ENCODE measurements at regions not wholly inside any gene's neighbourhood (a gene's known extent, or its start where the extent isn't known, plus 50 kb on each side); places are given as distances from the start of the nearest gene placed in this dataset.

DNA sequence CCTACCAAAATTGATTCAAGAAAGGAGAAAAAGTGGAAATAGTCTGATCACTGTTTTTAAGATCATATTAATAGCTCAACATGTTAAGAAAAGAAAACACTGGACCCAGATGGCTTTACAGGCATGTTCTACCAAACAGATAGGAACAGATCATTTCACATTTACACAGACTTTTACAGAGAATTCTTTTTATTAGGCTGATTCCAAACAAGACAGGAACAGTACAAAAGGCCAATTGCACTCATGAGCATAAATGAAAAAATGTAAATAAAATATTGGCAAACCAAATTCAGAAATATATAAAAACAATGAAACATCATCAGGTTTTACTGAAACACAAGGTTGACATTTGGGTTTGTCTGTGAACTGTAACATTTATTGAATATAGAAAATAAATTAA lies 106.5 kb downstream of the WNT5A start:
- no peak overlapping the region for H3K27ac ChIP-seq
- H3K4me1 ChIP-seq (replicated peaks in 1 of 2): no peaks in the 10 kb centered on the region
- TF ChIP-seq POLR2A (IDR thresholded peaks at IDR 0.05): no peak
- TF ChIP-seq, protein P1, sequence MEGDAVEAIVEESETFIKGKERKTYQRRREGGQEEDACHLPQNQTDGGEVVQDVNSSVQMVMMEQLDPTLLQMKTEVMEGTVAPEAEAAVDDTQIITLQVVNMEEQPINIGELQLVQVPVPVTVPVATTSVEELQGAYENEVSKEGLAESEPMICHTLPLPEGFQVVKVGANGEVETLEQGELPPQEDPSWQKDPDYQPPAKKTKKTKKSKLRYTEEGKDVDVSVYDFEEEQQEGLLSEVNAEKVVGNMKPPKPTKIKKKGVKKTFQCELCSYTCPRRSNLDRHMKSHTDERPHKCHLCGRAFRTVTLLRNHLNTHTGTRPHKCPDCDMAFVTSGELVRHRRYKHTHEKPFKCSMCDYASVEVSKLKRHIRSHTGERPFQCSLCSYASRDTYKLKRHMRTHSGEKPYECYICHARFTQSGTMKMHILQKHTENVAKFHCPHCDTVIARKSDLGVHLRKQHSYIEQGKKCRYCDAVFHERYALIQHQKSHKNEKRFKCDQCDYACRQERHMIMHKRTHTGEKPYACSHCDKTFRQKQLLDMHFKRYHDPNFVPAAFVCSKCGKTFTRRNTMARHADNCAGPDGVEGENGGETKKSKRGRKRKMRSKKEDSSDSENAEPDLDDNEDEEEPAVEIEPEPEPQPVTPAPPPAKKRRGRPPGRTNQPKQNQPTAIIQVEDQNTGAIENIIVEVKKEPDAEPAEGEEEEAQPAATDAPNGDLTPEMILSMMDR (IDR thresholded peaks at IDR 0.05): no peak
- H3K27me3 ChIP-seq: peaks cover 8% of the 10 kb centered on the region
- no peaks in the 10 kb centered on the region for H3K9me3 ChIP-seq (replicated peaks in 1 of 3)
- DNase-seq: no peak
- H3K4me3 ChIP-seq: no peak overlapping the region
- intact Hi-C loops (cut with DNase I): no loop called here
- H3K36me3 ChIP-seq (replicated peaks in 1 of 2): no peaks in the 10 kb centered on the region

DNA sequence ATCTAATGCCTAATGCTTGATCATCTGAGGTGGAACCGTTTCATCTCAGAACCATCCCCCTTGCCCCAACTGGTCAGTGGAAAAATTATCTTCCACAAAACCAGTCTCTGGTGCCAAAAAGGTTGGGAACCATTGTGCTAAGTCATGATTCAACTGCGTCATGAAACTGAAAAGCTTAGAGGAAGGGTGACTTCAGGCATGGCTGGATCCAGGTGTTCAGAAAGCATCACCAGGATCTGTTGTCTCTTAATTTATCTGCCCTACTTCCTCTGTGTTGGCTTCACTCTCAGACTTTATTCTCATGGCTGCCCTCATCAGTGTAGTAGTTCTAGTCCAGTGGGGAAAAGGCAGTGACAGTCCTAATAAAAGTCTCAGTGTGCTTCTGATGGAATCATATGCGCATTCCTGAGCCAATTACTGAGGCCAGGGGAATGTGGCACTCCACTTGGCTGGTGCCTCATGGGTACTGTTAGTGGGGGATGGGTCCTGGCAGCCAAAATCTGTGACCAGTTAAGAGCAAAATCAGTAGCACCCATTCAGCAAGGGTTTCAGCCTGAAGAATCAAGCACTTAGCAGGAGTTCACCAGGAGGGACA lies 110.3 kb downstream of the WNT5A start:
- Histone ChIP-seq H3K36me3 (replicated peaks in 1 of 2) (no peaks in the 10 kb centered on the region), H3K4me3 (no peak overlapping the region), H3K4me1 (replicated peaks in 1 of 2) (no peaks in the 10 kb centered on the region), H3K27me3 (peaks cover 8% of the 10 kb centered on the region), H3K27ac (no peak overlapping the region), H3K9me3 (replicated peaks in 1 of 3) (no peaks in the 10 kb centered on the region)
- intact Hi-C loops (cut with DNase I): no loop called here
- 60 to 94% (median 87%) methylated on average over 3 of the region's 3 CpGs for WGBS, 4 donors
- no peak for DNase-seq
- no peak for TF ChIP-seq POLR2A (IDR thresholded peaks at IDR 0.05)
- TF ChIP-seq, protein P1 (IDR thresholded peaks at IDR 0.05): no peak

DNA sequence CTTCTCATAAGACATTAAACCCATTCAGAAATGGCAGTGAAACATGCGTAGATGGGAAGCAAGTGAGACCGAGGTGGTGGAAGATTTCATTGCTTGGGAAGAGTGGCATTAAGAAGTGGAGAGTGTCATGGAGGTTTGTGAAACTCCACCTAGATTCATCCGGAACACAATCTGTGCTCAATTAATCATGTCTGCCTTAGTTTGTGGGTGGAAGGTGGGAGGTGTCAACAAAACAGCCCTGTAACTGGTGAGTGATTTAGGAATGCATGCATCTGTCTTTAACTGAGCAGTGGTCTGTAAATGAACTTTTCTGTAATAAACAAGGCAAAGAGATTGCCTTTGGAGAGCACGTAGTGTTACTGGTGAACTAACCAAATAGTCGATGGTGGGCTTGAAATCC lies 113.7 kb downstream of the WNT5A start:
- Histone ChIP-seq H3K27me3 (peaks cover 8% of the 10 kb centered on the region), H3K4me3 (no peak overlapping the region), H3K9me3 (replicated peaks in 1 of 3) (no peaks in the 10 kb centered on the region), H3K27ac (no peak overlapping the region), H3K4me1 (replicated peaks in 1 of 2) (no peaks in the 10 kb centered on the region), H3K36me3 (replicated peaks in 1 of 2) (no peaks in the 10 kb centered on the region)
- TF ChIP-seq, protein P1 (IDR thresholded peaks at IDR 0.05): no peak
- no peak for TF ChIP-seq POLR2A (IDR thresholded peaks at IDR 0.05)
- 78 to 92% (median 86%) methylated on average over 5 of the region's 5 CpGs for WGBS, 4 donors
- intact Hi-C loops (cut with DNase I): no loop called here
- no peak for DNase-seq

DNA sequence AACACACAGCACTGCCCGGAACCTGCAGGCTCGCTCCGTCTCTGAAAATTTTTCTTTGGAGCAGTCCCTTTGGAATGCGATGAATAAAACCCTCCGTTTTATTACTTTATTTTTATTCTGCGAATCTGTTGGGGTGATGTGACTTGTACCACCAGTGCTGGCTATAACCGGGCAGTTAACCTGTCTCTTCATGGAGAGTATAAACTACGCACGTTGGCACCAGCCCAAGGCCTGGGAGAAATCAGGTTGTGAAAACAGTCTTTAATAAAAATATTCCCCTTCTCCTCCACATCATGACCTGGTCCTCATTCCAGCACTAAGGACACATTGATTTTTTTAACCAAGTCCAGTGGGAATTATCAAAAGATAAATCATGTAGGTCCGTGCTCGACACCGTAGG lies 116.8 kb downstream of the WNT5A start:
- Histone ChIP-seq H3K36me3 (replicated peaks in 1 of 2) (no peaks in the 10 kb centered on the region), H3K4me1 (replicated peaks in 1 of 2) (no peaks in the 10 kb centered on the region), H3K27ac (no peak overlapping the region), H3K9me3 (replicated peaks in 1 of 3) (no peaks in the 10 kb centered on the region), H3K4me3 (no peak overlapping the region), H3K27me3 (no peaks in the 10 kb centered on the region)
- 66 to 78% (median 73%) methylated on average over 12 of the region's 12 CpGs for WGBS, 4 donors
- intact Hi-C loops (cut with DNase I): no loop called here
- DNase-seq: no peak
- no peak for TF ChIP-seq POLR2A (IDR thresholded peaks at IDR 0.05)
- TF ChIP-seq, protein P1 (IDR thresholded peaks at IDR 0.05): no peak
